ENCODE measurements at regions not wholly inside any gene's neighbourhood (a gene's known extent, or its start where the extent isn't known, plus 50 kb on each side); places are given as distances from the start of the nearest gene placed in this dataset.

GRCh38 chr4:79682161-79682560 lies 274.1 kb upstream of the GK2 start:
- TF ChIP-seq BHLHE40 (IDR thresholded peaks at IDR 0.05; ENCODE audit: borderline replicate concordance), result no peak
- no peak for TF ChIP-seq HDGF (IDR thresholded peaks at IDR 0.05; ENCODE audit: borderline replicate concordance)
- no peak for TF ChIP-seq FOXK2 (IDR thresholded peaks at IDR 0.05)
- TF ChIP-seq TARDBP (IDR thresholded peaks at IDR 0.05), result no peak
- TF ChIP-seq SUZ12 (IDR thresholded peaks at IDR 0.05), result no peak
- no peak for TF ChIP-seq CTBP1 (IDR thresholded peaks at IDR 0.05; ENCODE audit: borderline replicate concordance)
- no peak for TF ChIP-seq ELF4 (IDR thresholded peaks at IDR 0.05)
- TF ChIP-seq SP1 (IDR thresholded peaks at IDR 0.05), result no peak
- TF ChIP-seq PKNOX1 (IDR thresholded peaks at IDR 0.05), result no peak

Measured in HEK293T (cell line).